ENCODE measurements at regions not wholly inside any gene's neighbourhood (a gene's known extent, or its start where the extent isn't known, plus 50 kb on each side); places are given as distances from the start of the nearest gene placed in this dataset.
A peak's percentile ranks its signal among the peaks of the same experiment; 100 is the strongest.

DNA sequence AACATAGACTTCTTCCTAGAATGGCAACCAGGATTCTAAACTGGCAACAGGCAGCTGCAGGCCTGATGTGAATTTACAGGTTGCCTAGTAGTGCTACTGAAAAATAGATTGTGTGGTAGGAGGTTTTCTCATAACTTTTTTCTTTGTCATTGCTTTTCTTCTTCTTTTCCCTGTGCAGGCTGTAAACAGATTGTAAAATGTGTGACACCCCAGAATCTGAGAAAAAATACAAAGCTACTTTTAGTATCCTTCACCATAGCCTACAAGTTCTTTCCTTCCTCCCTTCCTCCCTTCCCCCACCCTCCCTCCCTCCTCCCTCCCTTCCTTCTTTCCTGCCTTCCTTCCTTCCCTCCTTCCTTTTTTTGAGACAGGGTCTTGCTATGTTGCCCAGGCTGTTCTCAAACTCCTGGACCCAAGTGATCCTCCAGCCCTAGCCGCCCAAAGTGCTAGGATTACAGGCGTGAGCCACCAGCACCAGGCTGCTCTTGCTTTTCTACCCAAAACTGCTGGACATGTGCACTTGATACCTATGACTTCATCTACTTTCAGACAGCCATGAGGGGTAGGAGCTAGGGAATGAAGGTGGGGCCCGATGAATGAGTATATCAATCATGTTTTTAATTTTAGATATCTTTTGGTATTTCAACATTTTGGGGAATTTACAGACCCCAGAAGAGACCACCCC lies 114.2 kb upstream of the EEA1 start:
- no peak for FAIRE-seq
- DNase-seq (ENCODE audit: insufficient read length, low spot score), result no peak
- no peak for TF ChIP-seq POLR2A (IDR thresholded peaks at IDR 0.05; ENCODE audit: low read depth, low read length)

DNA sequence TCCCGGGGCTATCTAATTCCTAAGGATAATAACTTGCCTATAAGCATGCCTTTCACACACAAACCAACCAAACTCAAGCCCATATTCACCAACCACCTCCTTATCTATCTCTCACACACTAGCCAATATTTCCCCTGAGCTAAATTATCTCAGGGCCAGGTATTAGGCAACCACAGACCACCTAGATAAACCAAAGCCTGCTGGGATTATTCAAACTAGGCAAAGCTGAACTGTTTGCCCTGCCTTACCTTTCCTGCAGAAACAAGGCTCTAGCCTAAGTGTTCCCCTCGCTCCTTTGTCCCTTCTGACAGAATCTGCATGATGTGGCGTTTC lies 114.7 kb upstream of the EEA1 start:
- DNase-seq (ENCODE audit: insufficient read length, low spot score) (no peak), FAIRE-seq (no peak)
- TF ChIP-seq POLR2A (IDR thresholded peaks at IDR 0.05; ENCODE audit: low read depth, low read length), result no peak

DNA sequence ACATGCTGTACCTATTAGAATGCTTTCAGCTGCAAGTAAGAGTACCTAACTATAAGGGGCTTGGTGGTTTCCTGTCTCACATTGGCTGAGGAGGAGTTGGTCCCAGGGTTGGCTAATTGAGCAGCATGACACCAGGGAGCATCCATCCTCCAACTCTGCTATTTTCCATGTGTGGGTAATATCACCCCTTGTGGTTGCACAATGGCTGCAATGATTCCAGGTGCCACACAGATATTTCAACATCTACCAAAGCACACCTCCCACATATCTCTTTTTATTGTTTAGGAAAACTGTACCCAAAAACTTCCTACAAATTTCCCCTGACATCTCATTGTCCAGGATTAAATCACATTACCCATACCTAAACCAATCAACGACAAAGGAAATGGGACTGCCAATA lies 118.0 kb upstream of the EEA1 start:
- DNase-seq (ENCODE audit: insufficient read length, low spot score), result no peak
- TF ChIP-seq POLR2A (IDR thresholded peaks at IDR 0.05; ENCODE audit: low read depth, low read length), result no peak
- FAIRE-seq, result no peak

DNA sequence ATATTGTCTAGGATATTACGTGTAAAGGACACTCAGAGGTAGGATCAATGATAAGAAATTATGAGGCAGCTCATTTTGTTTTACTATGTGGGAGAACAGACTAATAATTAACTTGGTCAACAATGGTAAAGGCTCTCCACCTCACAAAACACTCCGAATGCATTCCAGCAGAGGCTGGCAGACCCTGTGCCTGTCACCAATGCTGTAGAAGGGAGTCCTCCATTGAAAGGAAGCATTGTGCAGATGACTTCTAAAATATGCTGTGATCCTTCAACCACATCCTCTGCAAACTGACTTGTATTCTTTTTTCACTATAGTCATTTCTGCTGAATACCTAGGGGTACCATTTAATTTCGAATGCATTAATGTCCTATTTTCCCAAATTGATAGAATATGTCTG lies 119.6 kb upstream of the EEA1 start:
- DNase-seq (ENCODE audit: insufficient read length, low spot score) (no peak), FAIRE-seq (no peak)
- no peak for TF ChIP-seq POLR2A (IDR thresholded peaks at IDR 0.05; ENCODE audit: low read depth, low read length)

DNA sequence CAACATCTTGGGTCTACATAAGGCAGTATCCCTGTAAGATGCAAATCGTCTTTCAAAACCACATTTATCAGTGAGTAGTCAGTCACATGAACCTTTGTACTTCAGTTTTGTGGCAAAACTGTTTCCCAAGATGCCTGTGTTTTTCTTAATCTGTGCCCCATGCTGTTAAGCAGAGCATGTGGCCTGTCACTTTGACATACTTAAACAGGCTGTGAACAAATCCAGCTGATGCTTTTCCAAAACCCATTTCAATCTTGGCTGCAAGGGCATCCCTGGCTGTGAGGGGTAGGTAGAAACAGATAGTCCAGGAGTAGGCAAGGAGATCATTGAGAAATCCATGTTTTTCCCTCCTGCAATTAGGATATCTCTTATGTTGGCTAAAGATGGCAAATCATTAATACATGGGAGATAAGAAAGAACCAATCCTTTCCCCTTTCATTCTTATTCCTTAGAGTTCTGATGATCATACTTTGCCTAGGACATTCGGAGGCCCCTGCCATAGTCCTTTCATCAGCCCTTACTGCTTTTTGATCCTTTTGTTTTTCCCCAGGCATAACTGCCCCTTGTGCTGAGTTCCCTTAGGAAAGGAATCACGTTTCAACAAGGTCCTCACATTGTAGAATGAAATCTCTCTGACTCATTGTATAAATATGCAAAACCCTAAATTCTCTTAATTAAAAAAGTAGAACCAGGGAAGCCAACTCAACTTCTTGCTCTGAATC lies 121.1 kb upstream of the EEA1 start:
- FAIRE-seq (peak; percentile 41), DNase-seq (ENCODE audit: insufficient read length, low spot score) (no peak)
- TF ChIP-seq POLR2A (IDR thresholded peaks at IDR 0.05; ENCODE audit: low read depth, low read length), result no peak

DNA sequence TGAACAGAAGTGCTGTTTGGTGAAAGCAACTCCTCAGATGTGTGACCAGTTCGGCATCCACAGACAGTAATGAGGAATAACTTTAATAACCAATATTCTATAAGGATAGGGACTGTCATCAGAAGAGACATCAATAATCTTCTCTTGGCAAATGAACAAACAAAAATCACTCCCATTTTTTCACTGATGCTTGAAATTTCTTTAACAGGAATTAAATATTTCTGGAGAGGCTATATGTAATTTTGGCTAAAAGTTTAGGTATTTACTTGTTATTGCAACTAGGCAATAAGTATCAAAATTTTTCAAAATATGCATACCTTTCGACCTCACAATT lies 121.6 kb upstream of the EEA1 start:
- DNase-seq (ENCODE audit: insufficient read length, low spot score) (no peak), FAIRE-seq (no peak)
- no peak for TF ChIP-seq POLR2A (IDR thresholded peaks at IDR 0.05; ENCODE audit: low read depth, low read length)

DNA sequence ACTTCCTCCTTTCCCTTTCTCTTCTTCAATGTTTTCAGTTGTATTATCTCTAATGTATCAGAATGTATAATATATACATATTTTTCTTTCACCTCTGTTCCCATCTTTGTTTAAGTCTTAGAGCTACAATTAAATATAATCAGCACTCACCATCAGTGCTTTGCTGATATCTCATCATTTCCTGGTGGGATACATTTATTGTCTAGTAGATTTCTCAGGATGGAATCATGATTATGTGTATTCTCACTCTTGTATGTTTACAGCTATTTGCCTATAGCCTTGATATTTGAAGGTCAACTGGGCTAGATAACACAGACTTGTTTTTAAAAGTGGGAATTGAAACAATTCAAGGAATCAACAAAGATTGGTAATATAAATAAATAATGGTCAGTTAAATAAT lies 124.9 kb upstream of the EEA1 start:
- no peak for DNase-seq (ENCODE audit: insufficient read length, low spot score)
- no peak for TF ChIP-seq POLR2A (IDR thresholded peaks at IDR 0.05; ENCODE audit: low read depth, low read length)
- FAIRE-seq, result no peak

DNA sequence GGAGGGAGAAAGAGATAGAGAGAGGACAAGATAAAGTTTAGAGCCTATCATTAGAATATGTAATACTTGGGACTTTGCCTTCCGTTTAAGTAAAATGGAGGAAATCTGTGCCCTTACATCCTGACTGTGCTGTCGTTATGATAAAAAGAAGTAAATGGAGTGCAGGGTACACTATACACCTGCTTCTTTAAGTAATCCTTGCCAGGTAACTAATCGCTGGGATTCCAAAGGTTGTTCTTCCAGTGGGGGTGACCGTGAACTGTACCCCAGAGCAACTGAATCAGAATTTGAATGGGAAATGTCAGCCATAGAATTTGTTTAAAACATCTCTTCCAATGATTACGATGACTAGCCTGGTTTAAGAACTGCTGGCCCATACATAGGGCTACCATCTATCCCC lies 126.1 kb upstream of the EEA1 start:
- DNase-seq (ENCODE audit: insufficient read length, low spot score), result no peak
- TF ChIP-seq POLR2A (IDR thresholded peaks at IDR 0.05; ENCODE audit: low read depth, low read length), result no peak
- no peak for FAIRE-seq

DNA sequence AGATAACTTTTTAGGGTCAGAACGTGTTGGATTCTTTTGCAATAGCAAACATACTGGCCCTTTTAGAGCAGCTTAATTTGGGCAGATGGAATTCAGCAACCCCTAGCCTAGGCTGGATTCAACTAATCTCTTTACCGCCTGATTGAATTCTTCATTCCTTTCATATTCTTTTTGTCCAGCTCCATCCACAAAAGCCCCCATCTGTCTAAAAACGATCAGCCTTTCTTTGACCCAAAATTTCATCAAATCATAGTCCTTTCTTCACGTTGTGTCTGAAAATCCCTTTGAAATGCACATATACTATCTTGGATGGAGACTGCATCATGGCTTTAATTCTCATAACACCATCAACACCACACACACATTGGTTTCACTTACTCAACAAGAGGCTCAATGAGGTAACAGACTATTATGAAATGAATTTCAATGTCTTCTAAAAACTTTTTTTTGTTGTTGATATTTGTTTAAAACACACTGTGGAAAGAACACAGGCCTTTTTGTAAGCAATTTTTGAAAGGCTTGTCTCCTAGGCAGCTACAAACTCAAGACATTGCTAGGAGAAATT lies 128.0 kb upstream of the EEA1 start:
- DNase-seq (ENCODE audit: insufficient read length, low spot score) (no peak), FAIRE-seq (no peak)
- TF ChIP-seq POLR2A (IDR thresholded peaks at IDR 0.05; ENCODE audit: low read depth, low read length), result no peak

DNA sequence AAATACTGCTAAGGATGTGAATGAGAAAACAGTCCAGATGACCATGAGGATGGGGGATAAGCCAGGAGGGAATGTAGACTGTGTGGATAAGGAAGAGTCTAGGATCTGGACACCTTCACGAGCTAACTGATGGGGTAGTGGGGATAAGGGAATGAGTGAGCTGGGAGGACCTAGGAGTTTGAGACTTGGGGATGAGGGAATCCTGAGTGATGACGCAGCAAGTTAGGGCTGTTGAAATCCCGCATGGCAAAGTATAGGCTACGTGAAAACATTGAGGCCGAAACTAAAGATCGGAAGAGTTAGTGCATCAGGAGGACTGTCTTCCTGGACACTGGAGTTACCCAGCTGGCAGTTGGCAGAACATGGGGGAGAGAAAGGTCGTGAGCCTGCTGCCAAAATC lies 129.2 kb upstream of the EEA1 start:
- DNase-seq (ENCODE audit: insufficient read length, low spot score) (no peak), FAIRE-seq (no peak)
- no peak for TF ChIP-seq POLR2A (IDR thresholded peaks at IDR 0.05; ENCODE audit: low read depth, low read length)

DNA sequence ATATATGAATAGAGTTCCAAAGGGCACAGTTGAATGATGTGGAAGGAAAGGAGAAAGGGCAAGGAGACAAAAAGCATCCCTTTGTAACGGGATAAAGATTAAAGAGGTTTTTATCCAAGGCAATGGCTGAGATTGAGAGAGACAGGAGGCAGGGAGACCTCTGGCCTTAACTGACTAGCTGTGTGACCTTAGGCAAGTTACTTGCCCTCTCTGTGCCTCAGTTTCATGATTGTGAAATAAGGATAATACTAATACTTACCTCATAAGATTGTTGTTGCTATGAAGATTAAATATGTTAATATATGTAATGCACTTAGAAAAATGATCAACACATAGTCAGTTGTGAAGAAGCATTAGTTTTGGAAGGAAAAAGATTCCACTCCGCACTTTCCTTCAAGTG lies 130.2 kb upstream of the EEA1 start:
- TF ChIP-seq POLR2A (IDR thresholded peaks at IDR 0.05; ENCODE audit: low read depth, low read length), result no peak
- FAIRE-seq, result no peak
- no peak for DNase-seq (ENCODE audit: insufficient read length, low spot score)

DNA sequence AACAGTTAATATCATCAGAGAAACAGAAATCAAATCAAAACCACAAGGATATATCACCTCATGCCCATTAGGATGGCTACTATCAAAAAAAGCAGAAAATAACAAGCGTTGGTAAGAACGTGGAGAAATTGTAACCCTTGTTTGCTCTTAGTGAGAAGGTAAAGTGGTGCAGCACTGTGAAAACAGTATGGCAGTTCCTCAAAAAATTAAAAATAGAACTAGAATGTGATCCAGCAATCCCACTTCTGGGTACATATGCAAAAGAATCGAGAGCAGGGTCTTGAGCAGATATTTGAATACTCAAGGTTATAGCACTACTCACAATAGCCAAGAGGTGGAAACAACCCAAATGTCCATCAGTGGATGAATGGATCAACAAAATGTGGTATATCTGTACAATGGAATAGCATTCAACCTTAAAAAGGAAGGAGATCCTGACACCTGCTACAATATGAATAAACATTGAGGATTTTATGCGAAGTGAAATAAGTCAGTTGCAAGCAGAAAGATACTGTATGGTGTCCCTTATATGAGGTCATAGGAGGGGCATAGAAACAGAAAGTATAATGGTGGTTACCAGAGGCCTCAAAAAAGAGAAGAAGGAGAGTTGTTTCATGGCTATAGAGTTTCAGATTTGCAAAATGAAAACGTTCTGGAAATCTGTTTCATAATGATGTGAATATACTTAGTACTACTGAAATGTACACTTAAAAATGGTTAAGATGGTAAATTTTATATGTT lies 131.0 kb upstream of the EEA1 start:
- TF ChIP-seq POLR2A (IDR thresholded peaks at IDR 0.05; ENCODE audit: low read depth, low read length), result no peak
- DNase-seq (ENCODE audit: insufficient read length, low spot score) (no peak), FAIRE-seq (no peak)

DNA sequence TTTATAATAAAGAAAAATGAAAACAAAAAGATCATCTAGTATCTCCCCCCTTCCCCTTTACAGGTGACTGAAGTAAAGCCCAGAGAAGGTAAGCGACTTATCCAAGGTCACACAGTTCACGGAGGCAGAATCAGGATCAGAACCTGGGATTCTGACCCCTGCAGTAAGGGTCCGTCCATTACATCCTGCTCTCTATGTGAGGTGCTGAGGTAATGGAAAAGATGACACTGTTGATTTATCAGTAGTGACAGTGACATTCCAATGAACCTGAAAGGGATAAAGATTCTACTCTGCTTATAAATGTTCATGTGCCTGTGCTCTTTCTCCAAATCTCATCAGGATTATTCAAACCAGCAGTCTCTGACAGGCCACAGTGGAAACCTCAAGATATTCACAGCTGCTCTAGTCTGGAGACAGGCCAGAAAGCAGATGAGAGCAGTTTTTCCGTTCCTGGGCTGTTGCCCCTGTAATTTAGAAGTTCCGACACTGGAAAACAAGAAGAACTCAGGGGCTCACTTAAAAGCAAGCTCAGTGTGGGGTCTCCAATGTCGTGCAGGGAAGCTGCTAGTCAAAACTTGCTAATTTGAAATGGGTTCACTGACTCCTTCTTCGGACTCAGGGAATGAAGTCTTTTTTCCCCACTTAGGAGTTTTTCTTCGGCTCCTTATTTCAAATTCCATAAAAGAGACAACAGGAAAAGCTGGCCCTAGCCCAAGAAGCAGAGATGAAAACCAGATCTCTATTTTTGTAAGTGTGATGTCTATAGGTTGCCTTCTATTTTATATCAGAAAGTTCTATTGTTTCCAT lies 131.8 kb upstream of the EEA1 start:
- no peak for TF ChIP-seq POLR2A (IDR thresholded peaks at IDR 0.05; ENCODE audit: low read depth, low read length)
- DNase-seq (ENCODE audit: insufficient read length, low spot score) (no peak), FAIRE-seq (no peak)

All from H54 (cell line).